GM19467 (cell line): ENCODE measurements at regions not wholly inside any gene's neighbourhood (a gene's known extent, or its start where the extent isn't known, plus 50 kb on each side); places are given as distances from the start of the nearest gene placed in this dataset.
A peak's percentile ranks its signal among the peaks of the same experiment; 100 is the strongest.

ENCODE experiments used
- ATAC-seq: cut with Tn5 transposase; IDR thresholded peaks from one replicate; pipeline ENCODE4 v1.9.1; 2021; ENCODE audit warnings: mild to moderate bottlenecking, moderate library complexity; ENCODE audit not compliant: unreplicated experiment

GRCh38 chr20:51335329-51335841 lies 207.1 kb downstream of the NFATC2 start:
- no peak for ATAC-seq

GRCh38 chr20:51334609-51335008 lies 207.9 kb downstream of the NFATC2 start:
- no peak for ATAC-seq

- ATAC-seq, result no peak
Observed at GRCh38 chr20:51333971-51334370, 208.5 kb downstream of the NFATC2 start.

- ATAC-seq, result no peak
Observed at GRCh38 chr20:51333446-51333845, 209.1 kb downstream of the NFATC2 start.

- ATAC-seq, result no peak
Observed at GRCh38 chr20:51331481-51331880, 211.0 kb downstream of the NFATC2 start.

- no peak for ATAC-seq
Observed at GRCh38 chr20:51329845-51330244, 212.7 kb downstream of the NFATC2 start.

GRCh38 chr20:51327251-51327841 lies 215.2 kb downstream of the NFATC2 start:
- ATAC-seq, result no peak

- no peak for ATAC-seq
Observed at GRCh38 chr20:51326201-51326819, 216.2 kb downstream of the NFATC2 start.

GRCh38 chr20:51322164-51322707 lies 220.3 kb downstream of the NFATC2 start:
- ATAC-seq, result no peak

GRCh38 chr20:51321343-51322163 lies 221.0 kb downstream of the NFATC2 start:
- ATAC-seq, result no peak

- ATAC-seq, result no peak
Observed at GRCh38 chr20:51319522-51319921, 223.0 kb downstream of the NFATC2 start.

- ATAC-seq, result no peak
Observed at GRCh38 chr20:51318058-51318949, 224.2 kb downstream of the NFATC2 start.

GRCh38 chr20:51315390-51315789 lies 227.1 kb downstream of the NFATC2 start:
- ATAC-seq, result no peak

GRCh38 chr20:51313358-51313827 lies 229.1 kb downstream of the NFATC2 start:
- ATAC-seq, result no peak

- no peak for ATAC-seq
Observed at GRCh38 chr20:51312480-51312783, 230.1 kb downstream of the NFATC2 start.

GRCh38 chr20:51311636-51312479 lies 230.7 kb downstream of the NFATC2 start:
- no peak for ATAC-seq

- no peak for ATAC-seq
Observed at GRCh38 chr20:51310216-51310615, 232.3 kb downstream of the NFATC2 start.

- ATAC-seq, result no peak
Observed at GRCh38 chr20:51309128-51309527, 233.4 kb downstream of the NFATC2 start.

- ATAC-seq, result peak; percentile 61
Observed at GRCh38 chr20:51306521-51307358, 235.8 kb downstream of the NFATC2 start.
